Upper lobe of left lung (tissue), 6 donors: ENCODE measurements at regions not wholly inside any gene's neighbourhood (a gene's known extent, or its start where the extent isn't known, plus 50 kb on each side); places are given as distances from the start of the nearest gene placed in this dataset.

Source experiments
- ATAC-seq, 2 donors: fragments of 200-7000 bp; cut with Tn5 transposase; one replicate each; pipeline ENCODE4 v1.9.1; 2022; ENCODE audit warnings: mild to moderate bottlenecking in 2 of 2, moderate library complexity in 2 of 2; ENCODE audit not compliant: low FRiP score in 2 of 2
- DNase-seq, 2 donors: peaks; one replicate each; pipeline ENCODE4 v3.0.0-alpha.2; 2019 to 2020
- H3K27ac ChIP-seq, 4 donors: fragments of 200-600 bp; sonication (generic); one replicate each; pipeline ENCODE4 v1.5.1; 2016 to 2019
- H3K27me3 ChIP-seq, 4 donors: fragments of 200-600 bp; sonication (generic); one replicate each; pipeline ENCODE4 v1.5.1; 2017 to 2019
- H3K36me3 ChIP-seq, 4 donors: fragments of 200-600 bp; sonication (generic); one replicate each; pipeline ENCODE4 v1.5.1; 2016 to 2019
- H3K4me1 ChIP-seq, 4 donors: fragments of 200-600 bp; sonication (generic); one replicate each; pipeline ENCODE4 v1.5.1; 2018 to 2019
- H3K4me3 ChIP-seq, 4 donors: fragments of 200-600 bp; sonication (generic); one replicate each; pipeline ENCODE4 v1.5.1; 2017 to 2019; ENCODE audit warnings: mild to moderate bottlenecking in 2 of 4, moderate library complexity in 1 of 4
- H3K9me3 ChIP-seq, 4 donors: fragments of 200-600 bp; sonication (generic); one replicate each; pipeline ENCODE4 v1.5.1; 2018 to 2019
- CTCF ChIP-seq, 6 experiments: fragments of 450-650 bp in 4 of 6; fragments of 200-600 bp in 2 of 6; sonication (generic) in 2 of 6; IDR thresholded peaks; one replicate each; pipeline ENCODE4 v1.5.1; 2016 to 2019; ENCODE audit warnings: antibody characterized with exemption in 6 of 6
- EP300 ChIP-seq, 4 donors: sonication (generic); formaldehyde crosslinking; IDR thresholded peaks; one replicate each; pipeline ENCODE4 v1.5.1; 2017; ENCODE audit warnings: antibody characterized with exemption in 4 of 4, control low read depth in 2 of 4
- POLR2A ChIP-seq, 4 donors: fragments of 450-650 bp; IDR thresholded peaks; one replicate each; pipeline ENCODE4 v1.5.1; 2016 to 2017; ENCODE audit warnings: antibody characterized with exemption in 4 of 4, mild to moderate bottlenecking in 2 of 4
- POLR2AphosphoS5 ChIP-seq, 2 donors: sonication (generic); formaldehyde crosslinking; IDR thresholded peaks; one replicate each; pipeline ENCODE4 v1.5.1; 2017; ENCODE audit warnings: antibody characterized with exemption in 2 of 2
- WGBS, 2 donors: methylation state at CpG; one replicate each; pipeline ENCODE4 v1.1.5; 2017 to 2018; 5-methylcytosine and 5-hydroxymethylcytosine counted together
- donor health status: DM: no; HTN: no; CAD: no; lungs with moderate emphysema.
- donor health status: DM: no; HTN: yes; CAD: no; lungs with severe emphysema.

- ATAC-seq (peak in 1 of 2 donors; percentile 82), DNase-seq (no peak)
- Histone ChIP-seq H3K4me1 (no peaks in the 10 kb centered on the region), H3K27me3 (no peaks in the 10 kb centered on the region), H3K4me3 (no peak overlapping the region), H3K27ac (no peak overlapping the region), H3K9me3 (no peaks in the 10 kb centered on the region), H3K36me3 (no peaks in the 10 kb centered on the region)
- TF ChIP-seq POLR2AphosphoS5 (IDR thresholded peaks at IDR 0.05) (no peak), POLR2A (IDR thresholded peaks at IDR 0.05) (no peak), CTCF (IDR thresholded peaks at IDR 0.05) (peak in 5 of 6 experiments; percentile 17 to 52 (median 42)), EP300 (IDR thresholded peaks at IDR 0.05) (no peak)
- WGBS, 2 donors: 72 to 75% methylated on average over 4 of the region's 4 CpGs
Observed at GRCh38 chr5:122704247-122705036, 70.4 kb upstream of the SNX2 start.

- WGBS, 2 donors: 82 to 100% methylated on average over 1 of the region's 1 CpG
- no peaks in the 10 kb centered on the region for H3K36me3 ChIP-seq
- no peak overlapping the region for H3K27ac ChIP-seq
- no peaks in the 10 kb centered on the region for H3K27me3 ChIP-seq
- no peak overlapping the region for H3K4me3 ChIP-seq
- no peak for ATAC-seq
- TF ChIP-seq POLR2A (IDR thresholded peaks at IDR 0.05): no peak
- TF ChIP-seq POLR2AphosphoS5 (IDR thresholded peaks at IDR 0.05): no peak
- TF ChIP-seq CTCF (IDR thresholded peaks at IDR 0.05): no peak
- no peak for TF ChIP-seq EP300 (IDR thresholded peaks at IDR 0.05)
- no peaks in the 10 kb centered on the region for H3K4me1 ChIP-seq
- no peaks in the 10 kb centered on the region for H3K9me3 ChIP-seq
- no peak for DNase-seq
Observed at GRCh38 chr5:122705851-122706250, 69.0 kb upstream of the SNX2 start.

- no peaks in the 10 kb centered on the region for H3K36me3 ChIP-seq
- no peak overlapping the region for H3K27ac ChIP-seq
- H3K27me3 ChIP-seq: no peaks in the 10 kb centered on the region
- DNase-seq: no peak
- ATAC-seq: no peak
- H3K4me1 ChIP-seq: no peaks in the 10 kb centered on the region
- TF ChIP-seq EP300 (IDR thresholded peaks at IDR 0.05): no peak
- no peak for TF ChIP-seq CTCF (IDR thresholded peaks at IDR 0.05)
- no peak for TF ChIP-seq POLR2AphosphoS5 (IDR thresholded peaks at IDR 0.05)
- no peak for TF ChIP-seq POLR2A (IDR thresholded peaks at IDR 0.05)
- no peaks in the 10 kb centered on the region for H3K9me3 ChIP-seq
- H3K4me3 ChIP-seq: no peak overlapping the region
Observed at GRCh38 chr5:122707796-122708195, 67.1 kb upstream of the SNX2 start.

- H3K27me3 ChIP-seq: no peaks in the 10 kb centered on the region
- ATAC-seq: no peak
- WGBS, 2 donors: 70 to 76% methylated on average over 3 of the region's 3 CpGs
- H3K4me3 ChIP-seq: no peak overlapping the region
- no peak for DNase-seq
- H3K27ac ChIP-seq: no peak overlapping the region
- no peaks in the 10 kb centered on the region for H3K36me3 ChIP-seq
- TF ChIP-seq EP300 (IDR thresholded peaks at IDR 0.05) (no peak), CTCF (IDR thresholded peaks at IDR 0.05) (no peak), POLR2A (IDR thresholded peaks at IDR 0.05) (no peak), POLR2AphosphoS5 (IDR thresholded peaks at IDR 0.05) (no peak)
- H3K9me3 ChIP-seq: no peaks in the 10 kb centered on the region
- no peaks in the 10 kb centered on the region for H3K4me1 ChIP-seq
Observed at GRCh38 chr5:122713041-122713440, 61.8 kb upstream of the SNX2 start.

- no peak overlapping the region for H3K27ac ChIP-seq
- no peaks in the 10 kb centered on the region for H3K36me3 ChIP-seq
- peak in 1 of 2 donors; percentile 69 for ATAC-seq
- TF ChIP-seq POLR2A (IDR thresholded peaks at IDR 0.05) (no peak), POLR2AphosphoS5 (IDR thresholded peaks at IDR 0.05) (no peak), EP300 (IDR thresholded peaks at IDR 0.05) (no peak), CTCF (IDR thresholded peaks at IDR 0.05) (no peak)
- H3K9me3 ChIP-seq: no peaks in the 10 kb centered on the region
- H3K27me3 ChIP-seq: no peaks in the 10 kb centered on the region
- DNase-seq: no peak
- 0 to 41% methylated on average over 1 of the region's 1 CpG for WGBS, 2 donors
- H3K4me1 ChIP-seq: no peaks in the 10 kb centered on the region
- H3K4me3 ChIP-seq: no peak overlapping the region
Observed at GRCh38 chr5:122715095-122715494, 59.8 kb upstream of the SNX2 start.
